GM19099 (cell line): ENCODE measurements at regions not wholly inside any gene's neighbourhood (a gene's known extent, or its start where the extent isn't known, plus 50 kb on each side); places are given as distances from the start of the nearest gene placed in this dataset.

Experiments
- POLR2A ChIP-seq: IDR thresholded peaks from 3 replicates; pipeline ENCODE4 v1.6.1; 2011; ENCODE audit warnings: low read depth; ENCODE audit not compliant: insufficient read length; ENCODE audit errors: extremely low read depth

- TF ChIP-seq POLR2A, result no peak
Observed at GRCh38 chr15:38768970-38769369, 204.4 kb upstream of the RASGRP1 start.

DNA sequence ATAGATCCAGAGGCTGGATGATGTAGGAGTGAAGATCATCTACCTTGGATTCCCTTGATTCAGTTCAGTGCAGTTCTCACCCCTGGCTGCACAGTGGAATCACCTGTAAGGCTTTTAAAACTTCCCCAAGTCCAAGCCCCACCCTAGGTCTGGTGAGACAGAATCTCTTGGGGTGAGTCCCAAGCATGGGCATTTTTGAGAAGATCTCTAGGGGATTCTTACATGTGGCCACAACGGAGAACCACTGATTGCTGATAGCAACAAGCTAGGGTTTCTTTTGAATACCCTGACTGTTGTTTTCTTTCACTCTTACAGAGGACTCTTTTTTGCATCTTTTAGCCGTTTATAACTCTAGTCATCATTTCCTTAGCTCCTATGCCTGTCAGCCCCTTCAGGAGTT, 204.9 kb upstream of the RASGRP1 start:
- TF ChIP-seq POLR2A, result no peak

DNA sequence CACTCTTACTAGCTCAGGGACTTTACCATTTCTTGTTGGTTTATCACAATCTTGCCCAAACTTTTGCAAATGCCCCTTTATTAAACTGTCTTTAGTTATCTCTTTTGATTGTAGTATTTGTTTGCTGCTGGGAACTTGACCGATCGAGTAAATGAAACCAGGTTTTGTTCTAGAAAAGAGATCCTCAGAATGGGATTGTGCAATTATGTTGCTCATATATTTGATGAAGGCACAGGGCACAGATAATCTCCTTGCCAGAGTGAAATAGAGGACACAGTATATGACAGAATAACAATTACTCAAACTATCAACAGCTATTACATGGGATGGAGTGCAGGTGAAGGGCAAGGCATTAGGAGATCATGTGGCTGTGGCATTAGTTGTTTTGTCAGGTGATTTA, 216.6 kb upstream of the RASGRP1 start:
- TF ChIP-seq POLR2A, result no peak

- TF ChIP-seq POLR2A, result no peak
Observed at GRCh38 chr15:38782156-38782555, 217.5 kb upstream of the RASGRP1 start.

GRCh38 chr15:38788918-38789317, 224.3 kb upstream of the RASGRP1 start:
- TF ChIP-seq POLR2A, result no peak

GRCh38 chr15:38789566-38789965, 225.0 kb upstream of the RASGRP1 start:
- no peak for TF ChIP-seq POLR2A

DNA sequence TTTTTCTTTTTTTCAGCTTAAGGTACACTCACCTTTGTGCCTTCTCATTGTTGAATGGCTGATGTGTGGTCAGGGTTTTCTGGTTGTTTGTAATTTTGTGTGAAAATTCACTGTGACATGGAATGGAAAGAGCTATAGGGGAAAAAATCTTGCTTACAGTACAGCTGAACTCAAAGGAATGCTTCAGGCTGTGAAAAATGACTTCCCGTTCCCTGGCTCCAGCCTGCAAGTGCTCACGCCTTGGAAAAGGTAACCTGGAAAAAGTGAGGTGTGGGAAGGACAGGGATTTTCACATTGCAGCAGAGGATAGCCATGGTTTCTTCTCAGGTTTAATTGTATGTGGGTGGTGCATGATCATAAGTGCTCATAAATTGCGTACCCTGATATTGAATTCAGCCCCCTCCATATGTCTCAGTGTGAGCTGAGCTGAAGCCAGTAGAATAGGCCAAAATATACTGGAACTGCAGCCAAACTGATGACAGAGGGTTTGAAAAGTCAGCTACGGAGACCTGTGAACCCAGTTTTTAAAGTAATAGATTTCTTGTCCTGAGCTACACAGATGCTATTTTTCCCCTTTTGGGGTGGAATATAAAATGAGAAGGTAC, 228.7 kb upstream of the RASGRP1 start:
- TF ChIP-seq POLR2A, result no peak

DNA sequence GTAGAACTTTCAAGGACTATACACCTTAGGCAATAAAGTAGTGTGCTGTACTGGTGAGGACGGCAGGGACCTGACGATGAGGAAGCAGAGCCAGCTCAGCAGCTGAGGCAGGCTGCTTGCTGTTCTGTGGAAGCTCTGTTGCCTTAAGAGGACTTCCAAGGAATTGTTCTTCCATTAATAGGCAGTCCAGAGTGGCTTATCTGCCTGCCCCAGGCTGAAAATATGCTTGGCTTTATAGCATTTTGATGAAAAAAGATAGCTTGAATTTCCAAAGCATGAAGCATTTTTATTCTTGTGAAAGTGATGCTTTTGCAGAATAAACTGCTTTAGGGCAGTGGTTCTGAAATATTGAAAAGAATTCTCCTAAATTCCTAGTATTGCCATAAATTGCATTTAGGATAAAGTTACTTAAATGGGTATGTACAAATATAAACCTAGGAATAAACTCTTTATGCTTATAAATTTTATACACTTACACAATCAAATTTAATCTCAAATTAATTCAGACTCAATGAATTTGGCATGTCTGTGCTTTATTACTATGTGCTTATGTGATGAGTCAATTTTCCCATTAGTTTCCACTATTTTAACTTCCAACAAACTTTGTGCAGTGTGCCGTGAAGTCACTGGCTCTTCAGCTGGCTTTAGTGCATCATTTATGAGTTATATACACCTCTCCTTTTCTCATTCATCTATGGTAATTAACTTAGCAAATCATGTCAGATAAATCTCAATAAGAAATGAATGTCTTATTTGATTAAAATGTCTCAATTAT, 231.0 kb upstream of the RASGRP1 start:
- TF ChIP-seq POLR2A, result no peak

GRCh38 chr15:38796589-38796988, 232.0 kb upstream of the RASGRP1 start:
- TF ChIP-seq POLR2A, result no peak

GRCh38 chr15:38809621-38810020, 245.0 kb upstream of the RASGRP1 start:
- no peak for TF ChIP-seq POLR2A

DNA sequence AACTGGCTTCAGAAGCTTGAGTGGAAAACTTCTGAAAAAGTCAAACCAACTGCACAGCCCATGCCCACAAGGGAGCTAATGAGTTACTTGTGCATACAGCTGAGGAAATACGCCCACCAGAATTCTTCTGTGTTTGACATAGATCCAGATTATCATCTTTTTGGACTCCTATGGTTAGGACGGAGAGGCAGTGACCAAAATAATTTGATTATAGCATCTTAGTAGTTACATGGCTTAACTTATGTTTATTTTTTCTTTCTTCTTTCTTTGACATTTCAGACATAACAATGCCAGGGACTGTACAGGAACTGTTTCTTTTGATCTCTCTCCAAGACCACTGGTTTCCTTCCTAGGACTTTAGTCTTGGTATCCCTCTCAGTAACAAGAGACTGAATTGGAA, 246.1 kb upstream of the RASGRP1 start:
- no peak for TF ChIP-seq POLR2A

- no peak for TF ChIP-seq POLR2A
Observed at GRCh38 chr15:38814891-38815290, 250.3 kb upstream of the RASGRP1 start.

DNA sequence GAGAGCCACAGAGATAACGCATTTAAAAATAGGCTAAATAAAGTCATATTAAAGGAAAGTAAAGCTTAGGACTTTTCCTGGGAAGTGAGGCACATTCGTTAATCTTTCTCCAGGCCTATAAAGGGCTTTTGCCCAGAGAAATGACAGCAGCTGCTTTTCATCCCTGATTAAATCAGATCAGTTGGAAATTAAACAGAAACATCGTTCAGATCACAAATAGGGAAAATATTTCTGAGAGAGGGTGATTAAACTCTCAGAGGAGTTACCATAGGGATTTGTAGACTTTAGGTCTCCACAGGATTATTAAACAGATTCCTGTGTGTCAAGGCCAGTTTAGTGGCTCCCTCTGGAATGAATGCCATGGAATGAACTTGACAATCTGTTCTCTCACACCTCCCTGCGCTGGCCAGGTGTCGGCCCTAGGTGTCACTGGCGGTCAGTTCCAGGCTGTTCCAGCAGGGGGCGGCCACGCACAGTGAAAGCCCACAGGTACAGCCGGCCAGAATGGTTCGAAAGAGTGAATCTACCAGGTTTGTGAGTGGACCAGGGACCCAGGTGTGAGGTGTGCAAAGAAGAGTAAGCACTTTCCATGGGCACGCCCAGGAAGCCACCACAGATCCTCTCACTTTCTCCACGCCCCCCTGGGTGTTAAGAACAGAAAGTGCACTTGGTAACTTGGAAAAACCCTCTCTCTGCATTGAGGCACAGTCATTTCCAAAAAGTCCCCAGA, 253.0 kb upstream of the RASGRP1 start:
- TF ChIP-seq POLR2A, result no peak

DNA sequence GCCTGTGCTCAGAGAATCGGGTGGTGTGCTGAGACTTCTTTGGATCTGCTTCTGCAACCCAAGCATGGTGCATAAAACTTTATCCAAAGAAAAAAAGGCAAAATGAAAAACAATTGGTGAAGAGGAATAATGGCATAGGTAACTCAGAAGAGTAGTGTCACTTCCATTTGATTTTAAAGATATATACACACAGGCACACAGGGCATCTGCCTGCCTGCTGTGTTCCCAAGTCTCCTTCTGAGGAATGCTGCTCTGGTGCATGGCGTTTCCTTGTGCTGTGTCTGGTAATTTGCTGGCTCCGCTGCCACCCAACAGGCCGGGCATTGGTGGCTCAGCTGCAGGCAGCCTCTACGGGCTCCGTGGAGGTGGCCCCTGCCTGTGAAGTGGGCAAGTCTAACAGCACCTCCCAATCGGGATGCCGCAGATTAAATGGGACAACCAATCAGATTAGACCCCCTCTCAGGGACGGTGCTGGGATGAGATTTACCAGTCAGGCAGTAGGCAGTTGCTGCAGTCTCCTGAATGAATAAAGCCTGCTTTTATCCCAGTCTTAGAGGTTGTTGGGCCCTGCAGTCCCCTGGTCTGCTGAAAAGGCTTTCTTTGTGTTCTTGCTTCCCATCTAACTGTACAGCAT, 253.7 kb upstream of the RASGRP1 start:
- no peak for TF ChIP-seq POLR2A

DNA sequence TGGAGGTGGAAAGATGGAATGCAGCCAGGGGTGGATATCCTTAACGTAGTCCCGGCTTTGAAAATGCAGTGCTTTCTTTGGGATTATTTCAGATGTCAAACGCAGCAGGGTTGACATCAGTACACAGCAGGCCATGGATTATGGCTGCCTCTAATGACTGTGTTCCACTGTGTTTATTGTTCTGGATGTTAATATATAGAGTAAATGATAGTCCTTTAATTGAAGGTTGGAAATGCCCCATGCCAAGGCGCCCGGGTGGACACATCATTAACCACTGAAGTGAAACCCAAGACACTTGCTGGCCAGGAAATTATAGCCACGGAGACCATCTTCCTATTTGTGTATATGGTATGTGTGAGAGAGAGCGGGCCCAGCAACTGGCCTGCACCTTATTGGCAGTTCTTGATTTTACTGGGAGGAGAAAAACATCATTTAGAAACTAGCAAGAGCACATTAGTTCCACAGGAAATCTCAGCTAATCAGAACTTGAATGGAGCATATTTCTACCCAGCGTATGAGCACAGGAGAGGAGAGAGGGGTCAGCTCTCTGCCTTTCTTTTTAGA, 254.9 kb upstream of the RASGRP1 start:
- TF ChIP-seq POLR2A, result no peak

- TF ChIP-seq POLR2A, result no peak
Observed at GRCh38 chr15:38823263-38823662, 258.6 kb upstream of the RASGRP1 start.

- TF ChIP-seq POLR2A, result no peak
Observed at GRCh38 chr15:38824719-38825118, 260.1 kb upstream of the RASGRP1 start.
